NCI-H1105 treated with DMSO at 0.1 percent for 48 hours (cell line): ENCODE measurements at regions not wholly inside any gene's neighbourhood (a gene's known extent, or its start where the extent isn't known, plus 50 kb on each side); places are given as distances from the start of the nearest gene placed in this dataset.

Experiments used
- DNase-seq: peaks from one replicate; lab custom pipeline; 2025; lab: John Stamatoyannopoulos, UW

DNA sequence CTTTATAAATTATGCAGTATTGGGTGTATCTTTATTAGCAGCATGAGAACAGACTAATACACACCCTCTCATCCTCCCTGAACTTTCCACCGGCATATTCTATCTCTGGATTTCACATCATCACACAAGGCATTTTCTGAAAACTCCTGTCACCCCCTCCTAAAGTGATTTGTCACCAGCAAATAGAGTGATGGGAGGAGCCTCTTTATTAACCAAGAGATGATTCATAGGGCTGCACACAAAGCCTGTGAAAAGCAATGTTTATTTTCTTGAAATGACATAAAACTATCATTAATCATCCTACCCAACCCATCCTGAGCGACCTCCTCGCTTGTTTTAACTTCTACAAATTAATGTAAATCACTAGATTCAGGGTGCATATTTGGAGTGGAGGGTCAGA lies 394.7 kb upstream of the SULF2 start:
- DNase-seq: no peak

DNA sequence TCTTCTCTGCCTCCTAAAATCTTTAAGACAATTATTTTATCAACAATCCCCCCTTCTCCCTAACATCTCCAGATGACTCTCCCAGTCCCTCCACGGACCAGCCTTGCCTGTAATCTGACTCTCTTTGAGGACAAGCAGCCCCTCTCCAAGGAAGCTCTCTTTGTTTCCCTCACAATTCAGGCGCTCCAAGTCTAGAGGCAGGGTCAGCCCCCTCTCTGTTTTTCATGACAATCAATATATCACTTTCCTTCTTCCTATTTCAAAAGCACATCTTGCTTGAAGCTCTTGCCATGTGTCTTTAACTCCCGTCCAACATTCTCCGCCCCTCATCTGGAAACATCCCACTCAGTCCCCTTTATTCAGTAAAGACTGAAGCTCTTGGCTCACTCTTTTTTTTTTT lies 393.4 kb upstream of the SULF2 start:
- DNase-seq: no peak

DNA sequence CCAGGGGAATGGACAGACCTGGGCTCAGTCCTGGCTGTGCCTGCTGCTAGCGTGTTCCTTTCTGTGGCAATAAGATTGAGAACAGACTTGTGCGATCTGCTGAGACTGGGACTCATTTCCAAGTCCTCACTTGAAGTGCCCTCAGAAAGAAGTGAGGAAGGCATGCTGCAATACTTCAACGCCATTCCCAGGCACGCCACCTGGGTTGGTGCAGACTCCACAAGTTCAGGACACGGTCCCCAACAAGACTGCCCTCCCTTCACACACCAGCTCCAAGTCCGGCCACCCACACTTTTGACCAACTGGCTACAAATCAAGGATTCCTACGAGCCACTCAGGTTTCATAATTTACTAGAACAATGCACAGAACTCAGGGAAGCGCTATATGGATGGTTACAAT lies 391.8 kb upstream of the SULF2 start:
- DNase-seq: no peak

DNA sequence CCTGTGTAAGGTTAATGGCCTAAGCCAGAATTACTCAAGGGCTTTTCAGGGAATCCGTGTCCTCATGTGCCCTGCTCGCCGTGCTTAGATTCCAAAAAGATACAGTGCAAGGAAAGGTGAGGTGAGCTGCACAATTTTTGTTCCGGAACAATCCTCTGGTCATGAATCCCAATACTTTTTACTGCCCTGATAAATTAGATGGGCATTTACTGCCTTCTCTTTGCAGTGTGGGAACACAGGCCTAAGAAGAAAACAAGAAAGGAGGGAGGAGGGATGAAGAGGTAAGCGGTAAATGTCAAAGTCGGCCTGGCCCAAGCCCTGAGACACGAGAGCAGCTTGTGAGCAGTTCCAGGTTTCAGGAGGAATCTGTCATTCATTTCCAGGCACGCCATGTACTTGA lies 390.9 kb upstream of the SULF2 start:
- DNase-seq: no peak

DNA sequence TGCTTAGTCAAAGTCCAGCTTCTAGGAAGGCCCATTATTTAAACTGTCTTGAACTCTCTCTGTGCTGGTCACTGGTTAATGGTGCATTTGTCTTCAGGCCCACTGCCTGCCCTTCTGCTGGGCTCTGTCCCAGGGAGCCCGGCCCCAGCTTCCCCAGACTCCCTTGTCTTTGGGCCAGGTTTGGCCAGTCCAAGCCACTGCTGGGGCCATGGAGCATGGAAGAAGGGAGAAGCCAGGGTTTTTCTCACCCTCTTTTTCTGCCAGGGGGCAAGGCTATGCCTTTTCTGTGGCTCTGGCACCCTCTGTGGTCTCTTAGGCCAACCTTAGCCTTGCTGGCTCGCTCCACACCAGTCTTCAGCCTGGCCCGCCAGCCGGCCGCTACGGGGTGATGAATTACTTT lies 390.0 kb upstream of the SULF2 start:
- no peak for DNase-seq

DNA sequence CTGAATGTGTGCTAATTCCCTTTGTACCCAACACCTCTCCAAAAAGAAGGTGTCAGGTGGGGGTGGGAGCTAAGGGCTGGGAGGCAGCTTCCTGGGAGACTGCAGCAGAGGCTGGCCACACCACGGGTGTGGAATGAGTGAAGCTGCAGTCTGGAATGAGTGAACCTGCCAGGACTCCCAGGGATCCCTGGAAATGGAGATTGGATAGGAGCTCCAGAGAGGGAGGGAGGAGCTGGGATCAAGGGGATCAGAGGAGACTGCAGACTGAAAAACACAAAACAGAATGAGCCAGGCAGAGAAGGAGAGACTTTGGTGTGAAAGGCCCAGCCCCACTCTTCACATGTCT lies 387.0 kb upstream of the SULF2 start:
- no peak for DNase-seq

DNA sequence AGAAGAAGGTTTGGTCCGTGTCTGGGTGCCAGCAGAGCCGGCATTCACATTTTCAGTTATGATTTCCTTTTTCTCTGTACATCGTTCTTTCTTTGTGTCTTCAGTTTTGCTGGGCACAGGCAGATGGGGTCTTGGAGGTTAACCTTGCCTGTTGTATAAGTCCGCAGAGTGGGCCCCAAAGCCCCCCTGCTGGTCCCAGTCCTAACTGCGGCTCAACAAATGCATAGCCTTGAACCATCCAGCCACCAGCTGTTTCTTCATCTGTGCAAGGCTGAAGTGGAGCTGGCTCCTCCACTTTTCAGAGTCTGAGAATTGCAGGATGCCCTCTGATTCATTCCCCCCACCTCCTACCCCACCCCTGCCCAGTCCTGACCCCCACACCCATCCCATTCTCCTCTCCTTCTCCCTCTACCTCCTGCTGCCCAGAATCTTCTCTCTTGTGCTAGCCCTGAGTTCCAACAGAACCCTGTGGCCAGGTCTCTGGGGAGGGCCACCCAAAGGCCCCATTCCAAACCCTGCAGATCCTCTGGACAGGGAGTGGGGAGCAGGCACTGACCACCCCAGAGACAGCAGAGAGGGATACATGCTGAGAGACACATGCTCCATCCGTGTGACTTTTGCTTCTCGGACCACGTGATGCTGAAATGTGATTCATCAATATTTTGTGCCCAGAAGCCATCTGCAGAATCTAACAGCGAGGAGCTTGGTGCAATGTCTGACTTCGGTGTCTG lies 386.5 kb upstream of the SULF2 start:
- DNase-seq: no peak

DNA sequence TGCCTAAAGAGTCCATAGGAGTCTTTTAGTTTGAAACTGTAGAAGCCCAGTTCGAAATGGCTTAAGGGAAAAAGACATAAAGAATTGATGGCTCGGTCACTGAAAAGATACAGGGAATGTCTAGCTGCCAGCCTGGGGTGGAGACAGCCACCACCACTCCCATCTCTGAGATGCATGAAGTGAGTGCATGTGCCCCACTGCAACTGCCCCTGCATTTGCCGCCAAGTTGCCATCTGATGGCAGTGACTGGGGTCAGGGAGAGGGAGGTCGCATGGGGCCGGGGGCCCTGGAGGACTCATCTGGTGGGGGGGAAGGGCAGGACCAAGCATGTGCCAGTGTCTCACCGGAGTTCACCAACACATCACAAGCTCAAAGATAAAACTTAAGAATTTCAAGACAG lies 385.8 kb upstream of the SULF2 start:
- DNase-seq: no peak

DNA sequence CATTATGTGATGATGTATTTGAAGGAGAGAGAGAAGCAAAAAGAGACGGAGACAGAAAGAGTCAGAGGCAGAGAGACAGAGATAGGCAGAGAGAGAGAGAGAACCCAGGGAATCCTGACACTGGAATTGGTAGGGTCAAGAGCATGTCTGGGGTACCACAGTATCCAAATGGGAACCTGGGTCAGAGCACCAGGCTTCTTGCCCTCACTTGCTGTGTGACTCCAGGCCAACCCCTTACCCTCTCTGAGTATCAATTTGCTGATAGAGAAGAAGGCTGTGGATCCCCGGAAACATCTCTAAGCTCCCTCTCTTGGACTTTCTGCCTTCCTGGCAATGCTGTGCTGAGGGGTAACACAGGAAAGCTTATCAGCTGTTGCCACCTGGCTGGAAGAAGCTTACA lies 385.3 kb upstream of the SULF2 start:
- no peak for DNase-seq

DNA sequence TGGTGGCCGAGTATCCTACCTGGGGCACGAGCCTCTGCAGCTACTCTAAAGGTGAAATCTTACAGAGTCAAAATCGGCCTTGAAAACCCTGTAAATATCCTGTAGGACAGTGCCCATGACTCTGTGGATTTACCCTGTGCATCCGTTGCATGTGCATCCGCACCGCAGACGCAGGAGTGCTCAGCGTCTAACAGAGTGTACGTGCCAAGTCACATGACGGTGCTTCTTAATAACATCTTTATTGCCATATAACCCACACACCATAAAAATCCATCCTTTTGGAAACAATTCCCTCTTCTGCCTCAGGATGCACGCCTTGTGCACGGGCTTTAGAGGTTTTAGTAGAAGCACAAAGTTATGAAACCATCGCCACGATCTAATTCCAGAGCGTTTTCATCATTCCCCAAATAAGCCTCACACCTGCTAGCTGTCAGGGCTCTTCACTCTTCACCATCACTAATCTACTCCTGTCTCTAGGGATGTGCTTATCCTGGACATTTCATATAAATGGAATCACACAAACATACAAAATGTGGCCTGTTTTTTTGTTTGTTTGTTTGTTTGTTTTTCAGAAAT lies 384.5 kb upstream of the SULF2 start:
- no peak for DNase-seq

DNA sequence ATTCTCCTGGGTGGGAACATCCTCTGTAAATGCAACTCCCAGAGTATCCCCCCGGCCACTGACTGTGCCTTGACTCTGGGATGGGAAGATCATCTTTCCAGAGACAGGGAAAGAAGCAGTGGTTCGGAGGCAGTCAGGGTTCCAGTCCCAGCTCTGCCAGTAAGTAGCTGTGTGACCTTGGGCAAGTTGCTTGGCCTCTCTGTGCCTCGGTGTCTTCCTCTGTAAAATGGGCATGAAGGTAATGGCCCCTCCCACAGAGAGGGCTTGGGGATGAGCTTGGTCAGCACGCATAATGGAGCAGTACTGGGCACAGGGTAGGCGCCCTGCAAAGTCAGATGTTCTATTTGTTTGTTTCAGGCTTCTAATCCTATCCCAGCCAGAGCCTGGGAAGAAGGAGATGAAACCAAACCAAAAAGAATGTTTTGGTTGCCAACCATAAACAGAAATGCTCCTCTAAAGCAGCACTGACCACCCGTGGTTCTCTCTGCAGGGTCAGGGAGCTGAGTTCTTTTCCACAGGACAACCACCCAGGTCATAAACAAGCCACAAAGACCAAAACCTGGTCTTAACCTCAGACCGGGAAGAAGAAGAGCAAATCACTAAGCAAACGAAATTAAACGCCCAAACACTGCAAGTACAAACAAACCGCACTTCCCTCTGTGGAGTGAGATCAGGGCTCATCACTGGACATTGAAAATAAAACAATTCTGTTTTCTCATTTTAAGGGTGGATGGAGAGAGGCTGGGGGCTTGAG lies 381.0 kb upstream of the SULF2 start:
- no peak for DNase-seq

DNA sequence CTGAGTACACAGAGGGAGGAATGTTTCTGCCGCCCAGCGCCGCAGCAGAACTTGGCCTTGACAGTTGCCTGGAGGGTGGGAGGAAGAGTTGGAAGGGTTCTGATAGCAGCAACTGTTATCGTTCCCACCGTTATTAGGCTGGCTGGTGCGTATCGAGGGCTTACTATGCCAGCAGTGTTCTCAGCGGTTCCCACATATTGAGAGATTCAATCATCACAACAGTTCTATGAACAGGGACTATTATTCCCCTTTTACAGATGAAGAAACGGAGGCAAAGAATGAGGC lies 380.1 kb upstream of the SULF2 start:
- no peak for DNase-seq

DNA sequence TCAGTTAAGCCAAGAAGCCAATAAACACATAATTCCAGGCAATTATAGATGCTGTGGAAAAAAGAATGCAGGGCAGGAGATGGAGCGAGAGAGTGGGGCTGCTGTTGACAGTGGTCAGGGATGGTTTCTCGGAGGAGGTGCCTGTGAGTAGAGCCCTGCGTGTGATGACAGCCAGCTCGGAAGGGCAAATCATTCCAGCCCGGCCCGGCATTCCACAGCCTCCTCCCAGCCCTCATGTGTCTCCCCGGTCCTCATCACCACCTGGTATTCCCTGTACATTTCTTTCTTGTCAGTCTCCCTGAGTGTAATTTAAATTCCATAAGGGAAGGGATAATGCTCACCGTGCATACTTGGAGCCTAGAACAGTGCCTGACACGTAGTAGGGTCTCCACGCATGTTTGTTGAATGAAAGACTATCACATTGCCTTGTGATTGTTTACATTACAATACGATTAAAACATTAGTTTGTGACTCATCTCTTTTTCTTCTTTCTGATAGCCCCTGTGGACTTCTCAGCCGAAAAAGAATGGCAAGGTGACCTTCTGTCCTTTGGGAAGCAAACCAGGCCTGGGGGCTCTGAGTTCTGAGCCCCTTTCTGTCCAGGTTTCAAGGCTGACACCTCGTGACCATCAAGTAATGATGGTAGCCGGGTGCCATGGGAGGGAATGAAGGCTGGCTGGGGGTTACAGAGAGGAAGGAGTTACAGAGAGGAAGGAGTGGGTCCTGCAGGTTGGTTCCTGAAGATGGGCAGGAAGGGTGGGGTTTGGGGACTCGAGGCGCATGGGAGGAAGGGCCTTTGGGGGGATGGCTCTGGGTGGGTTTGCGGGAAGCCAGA lies 379.5 kb upstream of the SULF2 start:
- DNase-seq: no peak

DNA sequence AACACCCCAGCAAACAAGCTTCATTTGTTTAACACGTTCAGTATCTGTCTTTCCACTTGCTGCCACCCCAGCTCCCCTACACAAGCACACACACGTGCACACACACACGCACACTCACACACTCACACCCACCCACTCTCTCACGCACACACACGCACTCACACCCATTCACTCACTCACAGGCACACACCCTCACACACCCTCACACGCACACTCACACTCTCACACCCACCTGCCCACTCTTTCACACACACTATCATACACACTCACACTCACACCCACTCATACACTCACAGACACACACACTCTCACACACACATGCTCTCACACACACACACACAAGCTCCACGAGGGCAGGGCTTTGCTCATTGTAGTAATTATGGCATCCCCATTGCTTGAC lies 378.8 kb upstream of the SULF2 start:
- DNase-seq: no peak

DNA sequence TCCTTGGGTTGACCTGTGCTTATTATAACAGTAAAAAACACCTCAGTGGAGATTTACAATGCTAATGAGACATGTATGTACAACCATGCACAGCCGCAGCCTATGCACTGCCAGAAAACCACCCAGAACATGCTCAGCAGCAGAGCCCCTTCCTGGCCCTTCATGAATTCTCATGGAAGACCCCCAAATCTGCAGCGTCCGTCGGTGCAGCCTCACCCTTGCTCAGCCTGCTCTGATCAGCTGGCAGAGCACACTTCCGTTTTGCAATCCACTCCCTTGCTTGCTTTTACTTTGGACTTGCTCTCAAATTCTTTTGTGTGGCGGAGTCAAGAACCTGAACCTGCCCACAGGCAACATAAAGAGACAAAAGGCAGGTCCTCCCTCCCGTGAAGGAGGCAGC lies 378.2 kb upstream of the SULF2 start:
- DNase-seq: no peak

DNA sequence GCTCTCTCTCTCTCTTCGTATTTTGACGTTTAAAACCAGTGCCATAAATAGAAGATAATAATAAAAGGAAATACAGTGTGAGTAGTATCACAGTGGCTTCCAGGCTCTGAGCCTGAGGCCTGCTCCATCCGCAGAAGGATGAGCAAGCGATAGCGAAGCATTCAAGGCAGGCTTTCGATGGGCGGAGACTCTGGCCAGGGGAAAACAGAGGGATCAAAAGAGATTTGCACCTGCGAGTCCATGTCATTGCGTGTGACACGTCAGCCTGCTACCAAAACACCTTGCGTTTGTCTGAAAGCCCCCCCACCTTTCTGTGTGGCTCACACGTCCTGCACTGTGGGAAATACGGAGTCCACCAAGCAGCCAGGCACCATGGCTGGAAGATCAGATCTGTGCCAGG lies 377.3 kb upstream of the SULF2 start:
- no peak for DNase-seq

DNA sequence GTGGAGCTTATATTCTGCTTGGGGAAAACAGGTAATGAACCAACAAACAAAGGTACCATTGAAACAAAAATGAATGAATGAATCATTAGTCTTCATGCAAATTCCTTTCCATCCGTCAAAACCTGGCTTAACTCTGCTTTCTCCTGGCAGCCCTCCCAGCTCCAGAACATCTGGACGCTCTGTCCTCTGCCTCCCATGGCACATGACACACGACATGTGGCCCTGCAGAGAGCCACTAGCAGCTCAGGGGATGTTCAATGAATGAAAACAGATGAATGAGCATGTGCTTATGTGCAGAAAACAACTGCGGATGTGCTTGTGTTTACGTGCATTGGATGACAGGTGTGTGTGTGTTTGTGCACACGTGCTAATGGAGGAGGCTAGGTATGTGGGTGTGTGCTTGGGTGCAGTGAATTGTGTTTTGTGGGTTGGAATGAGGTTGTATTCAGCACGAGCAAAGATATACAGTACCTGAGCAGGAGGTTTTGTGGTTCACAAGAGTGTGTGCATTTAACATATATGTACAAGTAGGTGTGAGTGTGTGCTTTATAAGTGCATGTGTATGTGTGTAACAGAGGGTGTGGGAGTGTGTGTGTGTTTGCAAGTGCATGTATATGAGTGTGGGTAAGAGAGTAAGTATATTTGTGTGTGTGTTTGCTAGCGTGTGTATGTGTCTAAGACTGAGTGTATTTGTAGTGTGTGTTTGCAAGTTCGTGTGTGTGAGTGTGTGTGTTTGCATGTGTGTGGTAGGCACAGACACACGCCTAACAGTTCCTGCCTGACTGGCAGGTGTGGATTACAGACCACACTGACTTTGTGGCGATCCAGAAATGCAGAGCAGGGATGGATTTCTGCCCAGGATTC lies 374.1 kb upstream of the SULF2 start:
- DNase-seq: no peak

DNA sequence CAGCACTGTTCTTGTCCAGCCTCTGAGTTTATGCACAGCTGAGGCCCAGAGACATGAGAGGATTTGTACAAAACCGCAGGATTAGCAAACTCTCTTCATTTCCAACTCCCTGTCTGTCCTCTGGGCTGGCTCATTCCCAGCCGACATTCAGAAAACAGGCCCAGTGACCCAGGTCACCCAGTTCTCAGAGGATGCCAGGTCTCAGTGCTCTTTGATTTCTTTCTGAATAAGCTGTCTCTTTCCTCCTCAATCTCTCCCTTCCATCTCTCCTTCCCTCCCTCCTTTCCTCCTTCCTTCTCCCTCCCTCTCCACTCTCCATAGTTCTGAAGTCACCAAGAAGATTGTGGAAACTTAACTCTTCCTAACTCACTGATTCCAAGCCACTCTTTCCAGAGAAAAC lies 372.7 kb upstream of the SULF2 start:
- no peak for DNase-seq

DNA sequence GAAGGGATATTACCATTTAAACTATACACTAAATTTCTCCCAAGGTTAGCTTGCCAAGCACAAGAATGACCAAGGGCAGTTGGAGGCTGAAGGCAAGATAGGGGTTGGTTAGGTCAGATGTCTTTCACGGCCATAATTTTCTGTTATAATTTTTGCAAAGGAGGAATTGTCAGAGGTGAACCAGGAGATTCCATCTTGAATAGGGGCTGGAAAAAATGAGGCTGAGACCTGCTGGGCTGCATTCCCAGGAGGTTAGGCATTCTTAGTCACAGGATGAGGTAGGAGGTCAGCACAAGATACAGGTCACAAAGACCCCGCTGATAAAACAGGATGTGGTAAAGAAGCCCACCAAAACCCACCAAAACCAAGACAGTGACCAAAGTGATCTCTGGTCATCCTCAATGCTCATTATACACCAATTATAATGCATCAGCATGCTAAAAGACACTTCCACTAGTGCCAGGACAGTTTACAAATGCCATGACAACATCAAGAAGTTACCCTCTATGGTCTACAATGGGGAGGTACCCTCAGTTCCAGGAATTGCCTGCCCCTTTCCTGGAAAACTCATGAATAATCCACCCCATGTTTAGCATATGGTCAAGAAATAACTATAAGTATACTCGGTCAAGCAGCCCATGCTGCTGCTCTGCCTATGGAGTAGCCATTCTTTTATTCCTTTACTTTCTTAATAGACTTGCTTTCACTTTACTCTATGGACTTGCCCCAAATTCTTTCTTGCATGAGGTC lies 371.8 kb upstream of the SULF2 start:
- DNase-seq: no peak

DNA sequence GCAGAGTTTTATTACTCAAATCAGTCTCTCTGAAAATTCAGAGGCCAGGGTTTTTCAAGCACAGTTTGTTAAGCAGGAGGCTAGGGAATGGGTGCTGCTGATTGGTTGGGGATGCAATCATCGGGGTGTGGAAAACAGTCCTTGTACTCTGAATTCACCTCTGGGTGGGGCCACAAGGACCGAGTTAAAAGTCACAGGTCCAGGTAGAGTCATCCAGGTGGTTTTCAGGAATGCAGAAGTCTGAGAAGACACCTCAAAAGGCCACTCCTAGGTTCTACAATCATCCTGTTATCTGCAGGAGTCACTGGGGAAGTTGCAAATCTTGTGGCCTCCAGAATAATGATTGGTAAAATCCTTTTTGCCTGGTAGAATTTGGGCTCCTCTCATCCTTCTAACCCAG lies 371.2 kb upstream of the SULF2 start:
- DNase-seq: no peak

DNA sequence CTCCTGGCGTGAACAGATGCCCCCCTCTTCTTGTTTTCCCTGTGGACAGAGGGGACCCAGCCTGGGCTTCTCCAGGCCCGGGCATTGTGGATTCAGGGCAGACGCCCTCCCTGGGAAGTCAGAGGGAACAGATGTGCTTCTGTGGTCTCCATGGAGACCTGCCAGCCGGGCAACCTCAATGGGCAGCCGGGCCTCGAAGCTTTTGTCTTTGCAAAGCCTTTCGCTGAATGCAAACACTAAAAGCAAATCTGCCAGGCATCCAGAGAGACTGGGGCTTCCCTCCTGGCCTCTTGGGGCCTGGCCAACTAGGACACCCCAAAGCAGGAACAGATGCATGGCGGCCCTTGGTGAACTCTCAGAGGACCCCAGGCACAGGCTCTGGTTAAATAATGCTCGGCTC lies 370.0 kb upstream of the SULF2 start:
- DNase-seq: peak; percentile 59
